Esophagus muscularis mucosa (tissue), 3 donors: ENCODE measurements at regions not wholly inside any gene's neighbourhood (a gene's known extent, or its start where the extent isn't known, plus 50 kb on each side); places are given as distances from the start of the nearest gene placed in this dataset.

Source experiments
- POLR2A ChIP-seq: fragments of 450-650 bp; IDR thresholded peaks from one replicate; pipeline ENCODE4 v1.6.1; 2017; ENCODE audit warnings: antibody characterized with exemption, moderate library complexity, mild to moderate bottlenecking, low read depth
- POLR2AphosphoS5 ChIP-seq, 2 donors: sonication (generic); formaldehyde crosslinking; IDR thresholded peaks; one replicate each; pipeline ENCODE4 v1.6.1; 2017; ENCODE audit warnings: antibody characterized with exemption in 2 of 2
- TF ChIP-seq, protein P1 (sequence below), 3 experiments: fragments of 200-600 bp in 2 of 3; fragments of 450-650 bp in 1 of 3; sonication (generic) in 2 of 3; IDR thresholded peaks; one replicate each; pipeline ENCODE4 v1.5.1; 2017 to 2019; ENCODE audit warnings: antibody characterized with exemption in 3 of 3, mild to moderate bottlenecking in 2 of 3, moderate library complexity in 1 of 3

DNA sequence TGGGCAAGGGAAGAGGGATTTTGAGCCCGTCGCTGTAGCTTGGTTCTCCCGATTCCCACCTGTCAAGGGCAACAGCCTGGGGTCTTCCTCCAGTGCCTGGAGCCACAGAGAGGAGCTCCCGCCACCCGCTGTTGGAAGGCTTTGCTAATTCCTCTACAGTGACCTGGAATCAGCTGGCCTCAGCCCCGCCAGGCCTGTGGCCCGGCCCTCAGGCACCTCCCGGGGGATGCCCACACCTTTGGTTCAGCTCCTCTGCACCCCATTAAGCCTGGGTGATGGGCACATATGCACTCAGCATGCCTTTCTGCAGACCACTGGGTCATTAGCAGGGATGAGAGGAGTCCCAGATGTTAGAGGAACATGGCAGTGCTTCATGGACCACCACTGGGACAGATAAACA, 121.4 kb upstream of the MKI67 start:
- TF ChIP-seq POLR2A (no peak), POLR2AphosphoS5 (IDR thresholded peaks at IDR 0.05) (no peak)
- TF ChIP-seq, protein P1, sequence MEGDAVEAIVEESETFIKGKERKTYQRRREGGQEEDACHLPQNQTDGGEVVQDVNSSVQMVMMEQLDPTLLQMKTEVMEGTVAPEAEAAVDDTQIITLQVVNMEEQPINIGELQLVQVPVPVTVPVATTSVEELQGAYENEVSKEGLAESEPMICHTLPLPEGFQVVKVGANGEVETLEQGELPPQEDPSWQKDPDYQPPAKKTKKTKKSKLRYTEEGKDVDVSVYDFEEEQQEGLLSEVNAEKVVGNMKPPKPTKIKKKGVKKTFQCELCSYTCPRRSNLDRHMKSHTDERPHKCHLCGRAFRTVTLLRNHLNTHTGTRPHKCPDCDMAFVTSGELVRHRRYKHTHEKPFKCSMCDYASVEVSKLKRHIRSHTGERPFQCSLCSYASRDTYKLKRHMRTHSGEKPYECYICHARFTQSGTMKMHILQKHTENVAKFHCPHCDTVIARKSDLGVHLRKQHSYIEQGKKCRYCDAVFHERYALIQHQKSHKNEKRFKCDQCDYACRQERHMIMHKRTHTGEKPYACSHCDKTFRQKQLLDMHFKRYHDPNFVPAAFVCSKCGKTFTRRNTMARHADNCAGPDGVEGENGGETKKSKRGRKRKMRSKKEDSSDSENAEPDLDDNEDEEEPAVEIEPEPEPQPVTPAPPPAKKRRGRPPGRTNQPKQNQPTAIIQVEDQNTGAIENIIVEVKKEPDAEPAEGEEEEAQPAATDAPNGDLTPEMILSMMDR (IDR thresholded peaks at IDR 0.05) = no peak
